Esophagus squamous epithelium (tissue), 4 donors: ENCODE measurements at regions not wholly inside any gene's neighbourhood (a gene's known extent, or its start where the extent isn't known, plus 50 kb on each side); places are given as distances from the start of the nearest gene placed in this dataset.

Source experiments
- POLR2A ChIP-seq, 4 donors: fragments of 450-650 bp; IDR thresholded peaks; one replicate each; pipeline ENCODE4 v1.6.1; 2017; ENCODE audit warnings: antibody characterized with exemption in 4 of 4, mild to moderate bottlenecking in 4 of 4, moderate library complexity in 3 of 4
- TF ChIP-seq, protein P1 (sequence below), 6 experiments: fragments of 450-650 bp in 4 of 6; fragments of 200-600 bp in 2 of 6; sonication (generic) in 2 of 6; IDR thresholded peaks; one replicate each; pipeline ENCODE4 v1.5.1; 2016 to 2019; ENCODE audit warnings: antibody characterized with exemption in 6 of 6, mild to moderate bottlenecking in 4 of 6, moderate library complexity in 4 of 6

DNA sequence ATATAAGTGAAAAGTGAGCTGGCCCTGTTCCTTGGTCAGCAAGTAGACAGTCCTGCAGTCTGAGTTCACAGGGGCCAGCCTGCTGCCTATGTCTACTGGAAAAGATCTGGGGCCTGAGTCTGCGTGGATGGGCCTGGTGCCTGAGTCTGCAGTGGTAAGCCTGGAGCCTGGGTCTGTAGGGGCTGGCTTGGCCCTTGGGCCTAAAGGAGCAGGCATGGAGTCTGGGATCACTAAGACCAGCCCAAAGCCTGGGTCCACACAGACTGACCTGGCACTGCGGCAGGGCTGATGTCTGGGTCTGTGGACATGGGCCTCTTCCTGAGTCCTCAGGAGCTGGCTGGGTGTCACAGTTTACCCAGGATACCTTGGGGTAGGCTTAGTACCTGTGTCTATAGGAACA lies 95.4 kb downstream of the KLHL28 start:
- TF ChIP-seq, protein P1, sequence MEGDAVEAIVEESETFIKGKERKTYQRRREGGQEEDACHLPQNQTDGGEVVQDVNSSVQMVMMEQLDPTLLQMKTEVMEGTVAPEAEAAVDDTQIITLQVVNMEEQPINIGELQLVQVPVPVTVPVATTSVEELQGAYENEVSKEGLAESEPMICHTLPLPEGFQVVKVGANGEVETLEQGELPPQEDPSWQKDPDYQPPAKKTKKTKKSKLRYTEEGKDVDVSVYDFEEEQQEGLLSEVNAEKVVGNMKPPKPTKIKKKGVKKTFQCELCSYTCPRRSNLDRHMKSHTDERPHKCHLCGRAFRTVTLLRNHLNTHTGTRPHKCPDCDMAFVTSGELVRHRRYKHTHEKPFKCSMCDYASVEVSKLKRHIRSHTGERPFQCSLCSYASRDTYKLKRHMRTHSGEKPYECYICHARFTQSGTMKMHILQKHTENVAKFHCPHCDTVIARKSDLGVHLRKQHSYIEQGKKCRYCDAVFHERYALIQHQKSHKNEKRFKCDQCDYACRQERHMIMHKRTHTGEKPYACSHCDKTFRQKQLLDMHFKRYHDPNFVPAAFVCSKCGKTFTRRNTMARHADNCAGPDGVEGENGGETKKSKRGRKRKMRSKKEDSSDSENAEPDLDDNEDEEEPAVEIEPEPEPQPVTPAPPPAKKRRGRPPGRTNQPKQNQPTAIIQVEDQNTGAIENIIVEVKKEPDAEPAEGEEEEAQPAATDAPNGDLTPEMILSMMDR (IDR thresholded peaks at IDR 0.05): no peak
- no peak for TF ChIP-seq POLR2A (IDR thresholded peaks at IDR 0.05)
